ENCODE measurements at regions not wholly inside any gene's neighbourhood (a gene's known extent, or its start where the extent isn't known, plus 50 kb on each side); places are given as distances from the start of the nearest gene placed in this dataset.
A peak's percentile ranks its signal among the peaks of the same experiment; 100 is the strongest.

DNA sequence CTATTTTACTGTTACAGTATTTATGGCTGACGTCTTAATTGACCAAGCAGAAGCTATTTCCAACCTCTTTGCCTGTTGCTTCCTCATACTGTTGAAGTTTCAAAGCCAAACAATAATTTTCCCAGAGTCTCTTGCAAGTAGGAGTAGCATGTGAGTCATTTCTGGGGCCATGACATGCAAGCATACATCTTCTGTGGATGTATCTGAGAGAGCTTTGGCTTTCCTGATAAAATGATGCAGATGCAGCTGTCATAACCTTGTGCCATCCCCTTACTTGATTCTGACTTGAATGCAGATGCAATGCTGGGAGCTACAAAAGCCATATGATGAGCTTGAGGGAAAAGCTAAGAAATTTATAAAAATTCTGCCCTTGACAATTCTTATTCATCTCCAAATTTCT lies 243.1 kb upstream of the TENM4 start:
- DNase-seq (ENCODE audit: low read depth in 2 of 2) = no peak

DNA sequence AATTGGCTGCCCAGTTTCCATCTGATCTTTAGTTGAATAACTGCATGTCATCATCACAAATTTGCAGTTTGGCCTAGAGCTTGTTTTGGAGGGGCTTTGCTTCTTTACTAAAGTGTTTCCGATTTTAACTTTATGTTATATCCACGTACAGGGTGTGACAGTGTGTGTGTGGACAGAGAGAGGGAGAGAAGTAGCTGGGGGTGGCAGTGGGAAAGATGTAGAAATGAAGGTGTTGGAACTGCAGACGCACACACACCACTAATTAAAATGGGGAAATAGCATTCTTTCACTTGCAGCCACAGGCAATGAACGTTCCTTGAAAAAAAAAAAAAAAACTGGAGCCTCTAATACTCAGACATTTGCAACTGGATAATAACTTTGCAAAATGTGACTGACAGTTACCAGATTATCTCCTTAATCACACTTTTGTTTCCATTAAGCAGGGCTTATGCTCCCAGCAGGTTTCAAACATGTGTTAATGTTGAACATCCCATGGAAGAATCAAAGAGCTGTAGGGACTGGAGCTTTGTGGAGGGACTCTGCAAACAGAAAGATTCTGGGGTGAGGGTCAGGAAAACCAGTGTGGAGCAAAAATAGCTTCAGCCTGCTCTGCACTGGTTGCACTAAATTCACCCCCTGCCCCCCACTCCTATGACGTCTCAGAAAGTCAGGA lies 238.1 kb upstream of the TENM4 start:
- no peak for DNase-seq (ENCODE audit: low read depth in 2 of 2)

DNA sequence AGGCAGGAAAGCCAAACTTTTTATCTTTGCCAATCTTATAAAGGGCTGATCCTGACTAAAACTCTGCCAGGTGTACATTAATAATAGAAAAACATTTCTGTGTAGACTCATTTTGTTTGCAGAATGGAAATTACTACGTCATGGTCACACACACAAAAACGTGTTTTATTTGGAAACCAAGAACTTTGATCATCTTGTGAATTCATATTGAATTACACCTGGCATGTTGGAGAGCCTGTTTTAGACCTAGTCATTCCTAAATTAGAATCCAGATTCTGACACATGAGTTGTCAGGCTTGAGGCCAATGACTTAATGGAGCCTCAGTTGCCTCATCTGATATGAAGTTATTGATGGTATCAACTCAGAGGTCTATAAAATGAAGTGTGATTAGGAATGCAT lies 235.6 kb upstream of the TENM4 start:
- DNase-seq (ENCODE audit: low read depth in 2 of 2) = no peak

DNA sequence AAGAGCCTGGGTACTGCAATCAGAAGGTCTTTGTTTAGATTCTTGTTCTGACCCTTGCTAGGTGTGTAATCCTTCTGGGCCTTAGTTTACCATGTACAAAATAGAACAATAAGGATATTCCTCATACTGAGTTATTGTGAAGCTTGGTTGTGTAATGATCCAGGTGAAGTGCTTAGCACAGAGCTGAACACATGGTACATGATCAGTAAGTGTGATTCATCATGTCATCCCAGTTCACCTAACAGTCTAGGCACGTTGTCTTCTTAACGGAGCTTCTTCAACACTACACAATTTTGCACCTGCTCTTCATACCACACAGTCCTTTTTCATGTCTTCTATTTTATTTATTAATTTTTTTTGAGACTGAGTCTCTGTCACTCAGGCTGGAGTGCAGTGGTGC lies 234.3 kb upstream of the TENM4 start:
- DNase-seq (ENCODE audit: low read depth in 2 of 2) = no peak

DNA sequence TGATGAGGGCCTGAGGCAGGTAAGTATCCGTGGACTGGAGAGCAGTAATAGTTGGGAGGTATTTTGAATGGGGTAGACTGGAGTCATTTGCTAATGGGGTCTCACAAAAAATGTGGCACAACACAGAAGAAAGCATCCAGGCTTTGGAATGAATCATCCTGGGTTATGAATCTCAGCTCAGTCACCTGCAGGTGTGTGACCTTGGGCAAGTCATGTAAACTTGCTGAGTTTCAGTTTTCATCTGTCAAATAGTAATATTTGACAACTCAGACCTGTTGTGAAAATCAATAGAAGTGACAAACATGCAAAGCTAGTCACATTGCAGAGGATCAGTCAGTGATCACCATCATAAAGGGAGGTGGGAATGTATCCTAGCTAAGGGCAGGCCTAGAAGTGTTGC lies 232.0 kb upstream of the TENM4 start:
- DNase-seq (ENCODE audit: low read depth in 2 of 2) = no peak

DNA sequence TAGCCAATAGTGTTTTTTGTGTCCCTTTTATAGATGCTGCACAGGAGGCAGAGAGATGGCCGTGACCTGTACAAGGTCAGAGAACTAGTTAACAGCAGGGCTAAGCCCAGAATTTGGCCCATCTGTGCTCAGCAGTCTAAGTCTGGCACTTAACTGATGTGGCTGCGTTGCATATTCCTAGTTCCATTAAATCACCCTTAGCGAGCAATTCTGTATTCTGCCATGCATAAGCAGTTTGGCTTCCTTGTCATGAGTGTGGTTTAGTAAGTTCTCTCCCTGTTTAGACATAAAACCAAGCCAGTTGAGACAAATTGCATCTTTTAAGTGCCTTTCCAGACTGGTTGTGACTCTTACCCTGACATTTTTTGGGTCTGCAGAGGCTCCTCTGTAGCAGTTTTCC lies 230.6 kb upstream of the TENM4 start:
- DNase-seq (ENCODE audit: low read depth in 2 of 2) = no peak

DNA sequence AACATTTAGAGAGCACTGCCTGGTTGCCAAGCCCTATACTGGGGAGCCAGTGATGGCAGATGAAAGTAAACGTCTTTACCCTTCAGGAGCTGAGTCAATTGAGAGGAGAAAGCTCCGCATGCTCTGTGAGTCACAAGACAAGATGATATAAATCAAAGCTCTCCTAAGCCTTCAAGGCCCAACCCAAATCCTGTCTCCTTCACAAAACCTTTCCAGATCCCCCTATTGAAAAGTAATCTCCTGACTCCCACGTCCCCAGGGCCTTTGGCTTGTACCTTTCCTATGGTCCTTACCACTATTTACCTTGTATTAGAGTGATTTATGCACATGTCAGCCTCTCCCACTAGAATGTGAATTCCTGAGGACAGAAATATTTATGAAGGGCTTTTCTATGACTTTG lies 230.1 kb upstream of the TENM4 start:
- no peak for DNase-seq (ENCODE audit: low read depth in 2 of 2)

DNA sequence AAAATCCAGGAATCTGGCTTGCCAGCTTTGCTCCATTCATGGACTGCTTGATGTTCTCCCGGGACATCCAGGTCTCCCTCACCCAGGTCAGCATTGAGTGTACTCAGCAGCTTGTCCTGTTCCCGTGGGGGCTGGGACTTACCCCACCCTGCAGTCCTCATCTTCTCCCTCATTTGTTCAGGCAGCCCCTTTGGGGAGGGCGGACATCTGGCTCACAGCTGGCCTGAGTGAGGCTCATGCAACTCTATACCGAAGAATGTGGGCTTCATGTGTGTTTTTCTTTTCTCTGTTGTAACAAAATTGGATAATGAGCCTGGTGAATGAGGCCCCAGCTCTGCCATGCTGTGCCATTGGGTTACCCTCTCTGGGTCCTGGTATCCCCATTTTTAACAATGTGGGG lies 227.7 kb upstream of the TENM4 start:
- peak in 1 of 2 experiments; percentile 3 for DNase-seq (ENCODE audit: low read depth in 2 of 2)

DNA sequence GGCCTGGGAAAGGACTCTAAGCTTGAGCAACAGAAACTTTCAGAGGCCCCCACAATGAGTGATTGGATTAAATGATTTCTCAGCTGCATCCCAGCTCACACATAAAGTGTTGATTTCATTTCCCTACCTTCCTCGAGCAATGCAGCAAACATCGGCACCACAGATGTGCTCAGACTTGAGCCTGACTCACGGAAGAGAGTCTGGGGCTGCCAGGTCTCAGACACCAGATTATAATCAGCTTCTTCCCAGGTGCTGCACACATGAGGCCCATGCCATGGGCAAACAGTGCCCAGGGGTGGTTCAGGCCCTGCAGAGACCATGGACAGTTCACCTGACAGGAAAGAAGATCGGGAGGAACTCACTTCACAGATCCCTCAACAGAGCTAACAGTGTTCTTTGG lies 226.6 kb upstream of the TENM4 start:
- DNase-seq (ENCODE audit: low read depth in 2 of 2) = no peak

DNA sequence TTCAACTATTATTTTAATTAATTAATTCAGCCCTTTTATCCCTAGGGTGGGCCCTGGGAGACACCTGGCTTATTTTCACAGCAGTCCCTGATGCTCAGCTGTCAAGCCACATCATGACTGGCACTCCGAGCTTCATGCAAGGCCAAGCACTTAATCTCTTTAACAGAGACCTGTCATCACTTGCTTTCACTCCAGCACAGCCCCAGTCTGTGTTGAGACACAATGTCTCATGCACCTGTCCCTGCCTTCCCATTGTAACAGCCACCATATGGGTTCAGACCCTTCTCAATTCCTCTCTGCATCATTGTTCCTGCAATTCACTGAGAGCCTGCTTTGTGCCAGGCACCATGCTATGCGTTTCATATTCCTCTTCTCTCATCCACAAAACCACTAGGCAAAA lies 222.2 kb upstream of the TENM4 start:
- DNase-seq (ENCODE audit: low read depth in 2 of 2) = no peak

DNA sequence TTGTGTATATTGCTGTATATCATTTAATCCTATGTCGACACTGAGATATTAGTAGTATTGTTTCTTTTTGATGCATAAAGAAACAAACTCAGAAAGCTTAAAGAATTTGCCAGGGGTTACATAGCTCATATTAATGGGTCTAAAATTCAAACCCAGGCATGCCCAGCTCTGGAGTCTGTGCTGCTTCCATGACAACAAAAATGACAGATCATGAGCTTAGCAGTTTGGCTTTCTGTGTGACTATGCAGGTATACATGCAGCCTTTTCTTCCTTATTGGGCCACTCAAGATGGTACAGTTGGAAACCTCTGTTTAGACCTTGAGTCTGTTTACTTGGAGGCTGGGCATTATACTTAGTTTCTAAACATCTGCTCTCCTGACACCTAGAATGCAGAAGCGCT lies 220.5 kb upstream of the TENM4 start:
- no peak for DNase-seq (ENCODE audit: low read depth in 2 of 2)

DNA sequence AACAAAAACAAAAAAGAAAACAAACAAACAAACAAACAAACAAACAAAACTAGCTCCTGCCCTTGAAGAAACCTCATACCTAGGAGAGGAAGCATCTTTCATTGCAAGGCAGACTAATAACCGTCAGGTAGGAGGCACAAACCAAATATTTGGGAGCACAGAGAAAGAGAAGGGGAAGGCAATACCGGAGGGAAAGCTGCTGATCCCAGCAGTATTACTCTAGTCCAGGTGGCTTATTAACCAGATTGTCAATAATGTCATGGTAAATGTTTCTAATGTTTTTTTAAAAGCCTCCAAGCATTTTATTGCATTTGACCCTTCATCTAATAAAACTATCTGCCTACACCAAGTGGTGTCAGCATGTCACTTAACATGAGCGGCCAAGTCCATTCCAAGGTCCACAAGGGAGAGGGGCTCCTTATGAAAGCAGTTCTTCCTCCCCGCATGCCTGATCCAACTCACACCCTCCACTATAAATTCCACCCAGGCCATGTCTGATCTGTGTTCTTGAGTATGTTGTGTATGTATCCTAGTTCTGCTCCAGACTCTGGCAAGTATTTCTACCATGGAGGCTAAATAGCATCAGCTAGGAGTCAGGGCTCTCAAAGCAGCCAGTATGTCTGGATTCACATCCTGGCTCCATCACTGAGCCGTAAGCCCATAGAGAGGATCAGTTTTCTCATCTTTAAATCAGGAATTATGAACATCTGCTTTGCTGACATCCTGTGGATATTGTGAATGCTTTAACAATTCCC lies 208.1 kb upstream of the TENM4 start:
- DNase-seq (ENCODE audit: low read depth in 2 of 2) = no peak

DNA sequence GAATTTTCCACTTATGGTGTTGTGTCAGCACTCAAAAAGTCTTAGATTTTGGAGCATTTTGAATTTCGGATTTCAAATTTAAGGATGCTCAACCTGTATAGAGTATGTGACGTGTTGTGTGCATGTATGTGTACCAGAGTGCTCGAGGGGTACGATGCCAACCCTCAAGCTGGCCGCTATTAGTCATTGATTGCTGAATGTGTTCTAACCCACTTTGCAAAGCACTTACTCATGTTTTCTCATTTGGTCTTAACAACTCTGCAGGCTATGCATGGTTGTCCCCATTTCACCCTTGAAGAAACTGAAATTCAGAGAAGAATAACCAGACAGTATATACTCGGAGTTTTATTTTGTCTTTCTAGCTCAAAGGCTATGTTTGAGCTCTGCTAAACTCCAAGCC lies 196.4 kb upstream of the TENM4 start:
- no peak for DNase-seq (ENCODE audit: low read depth in 2 of 2)

DNA sequence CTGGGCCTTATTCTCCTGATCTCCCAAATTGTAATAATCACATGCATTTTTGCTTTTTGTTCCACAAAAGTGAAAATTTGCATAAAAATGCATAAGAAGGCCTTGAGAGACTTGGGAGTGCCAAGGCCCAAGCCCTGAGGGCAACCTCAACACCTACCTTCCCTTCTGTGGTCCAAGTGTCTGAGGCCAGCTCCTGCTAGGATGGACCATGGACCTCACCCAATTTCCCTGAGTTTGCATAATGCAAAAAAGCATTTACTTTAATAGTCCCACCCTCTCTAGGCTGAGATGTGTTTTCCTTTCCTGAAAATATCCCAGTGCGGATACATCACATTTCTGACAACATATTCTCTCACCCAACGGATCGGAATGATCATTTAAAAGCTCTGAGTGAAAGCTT lies 194.1 kb upstream of the TENM4 start:
- DNase-seq (ENCODE audit: low read depth in 2 of 2) = no peak

DNA sequence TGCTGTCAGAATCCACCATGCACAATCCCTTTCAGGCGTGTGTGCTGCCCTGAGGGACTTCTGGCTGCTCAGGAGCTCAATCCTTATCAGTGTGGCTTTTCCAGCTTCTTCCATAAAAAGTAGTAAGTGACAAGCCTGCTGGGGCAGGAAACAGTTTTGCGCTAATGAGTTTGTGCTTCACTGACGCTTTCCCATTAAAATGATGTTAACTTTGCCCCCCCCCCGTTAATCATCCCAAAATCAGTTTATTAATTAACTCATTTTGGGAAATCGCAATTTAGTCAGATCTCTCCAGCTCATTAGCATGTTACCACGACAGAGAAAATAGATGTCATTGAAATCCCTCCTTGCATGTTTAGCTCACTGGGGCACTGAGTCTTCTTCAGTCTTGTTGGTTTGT lies 186.5 kb upstream of the TENM4 start:
- no peak for DNase-seq (ENCODE audit: low read depth in 2 of 2)

DNA sequence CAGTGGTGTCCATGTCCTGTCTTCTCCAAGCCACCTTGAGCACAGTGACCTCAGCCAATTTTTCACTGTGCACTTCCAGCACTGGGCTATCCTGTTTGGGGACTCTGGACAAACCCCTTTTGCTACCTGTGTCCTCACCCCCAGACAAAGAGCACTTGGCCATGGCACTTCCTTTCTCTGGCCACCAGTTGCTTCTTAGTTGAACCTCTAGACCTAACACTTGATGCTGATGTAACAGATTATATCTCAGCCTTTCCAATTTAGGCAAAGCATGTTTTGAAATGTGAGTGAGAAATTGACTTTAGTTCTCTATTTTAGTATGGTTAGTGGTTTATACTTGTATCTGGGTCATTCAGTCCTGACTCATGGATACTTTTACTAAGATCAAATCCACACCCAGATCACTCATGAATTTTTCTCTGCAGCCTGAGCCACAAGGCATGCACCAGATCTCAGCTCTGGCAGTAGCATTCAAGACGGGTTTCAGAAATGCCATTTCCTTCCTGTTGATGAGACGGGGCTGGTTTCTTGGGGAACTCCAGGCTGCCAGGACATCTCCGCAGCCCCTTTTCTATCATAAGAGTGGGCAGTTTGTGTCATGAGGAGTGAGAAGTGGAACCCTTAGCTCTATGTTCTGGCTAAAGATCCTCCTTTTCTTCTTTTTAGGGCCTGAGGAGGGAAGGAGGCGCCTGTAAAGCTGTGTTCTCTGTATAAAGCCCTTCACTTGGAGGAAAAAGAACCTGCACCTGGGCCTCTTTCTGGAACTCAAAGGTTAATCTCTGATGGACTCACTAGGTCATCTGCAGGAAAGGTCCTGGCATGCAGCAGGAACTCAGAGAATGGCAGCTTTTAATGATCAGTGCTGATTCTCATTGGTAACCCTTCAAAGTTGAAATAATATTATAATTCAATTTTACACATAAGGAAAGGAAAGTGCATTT lies 185.6 kb upstream of the TENM4 start:
- DNase-seq (ENCODE audit: low read depth in 2 of 2) = no peak

DNA sequence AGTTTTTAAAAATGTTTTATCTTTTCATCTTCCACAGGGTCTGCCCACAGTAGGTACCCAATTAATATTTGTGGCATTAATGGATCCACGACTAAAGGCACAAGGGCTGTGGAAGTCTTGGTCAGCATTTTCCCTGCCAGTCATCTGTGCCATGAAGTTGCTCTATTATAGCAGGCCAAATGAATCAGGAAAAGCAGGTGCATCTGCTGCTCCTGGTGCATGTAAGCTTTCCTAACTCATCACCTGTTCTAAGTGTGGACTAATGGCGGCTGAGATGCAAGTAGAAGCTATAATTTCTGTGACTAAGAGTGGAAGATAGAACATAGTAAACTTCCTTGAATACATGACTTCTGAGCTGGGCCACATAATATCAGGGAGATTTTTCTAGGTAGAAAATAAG lies 182.5 kb upstream of the TENM4 start:
- DNase-seq (ENCODE audit: low read depth in 2 of 2) = no peak

DNA sequence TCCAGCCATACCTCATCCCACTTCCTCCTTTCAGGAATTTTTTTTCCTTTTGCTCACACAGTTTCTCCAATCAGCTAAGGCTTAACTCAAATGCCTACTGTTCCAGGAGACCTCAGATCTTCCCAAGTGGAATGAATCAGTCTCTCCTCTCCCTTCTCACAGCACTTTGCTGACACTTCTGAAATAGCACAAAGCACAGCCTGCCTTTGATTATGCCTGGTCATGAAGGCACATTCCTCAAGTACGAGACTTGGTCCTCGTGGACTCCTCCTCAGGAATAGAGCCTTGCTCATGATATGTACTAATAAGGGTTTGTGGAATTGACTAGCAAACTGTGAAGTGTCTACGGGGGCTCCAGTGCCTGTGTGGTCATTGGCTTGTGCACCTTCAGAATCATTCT lies 176.7 kb upstream of the TENM4 start:
- no peak for DNase-seq (ENCODE audit: low read depth in 2 of 2)

DNA sequence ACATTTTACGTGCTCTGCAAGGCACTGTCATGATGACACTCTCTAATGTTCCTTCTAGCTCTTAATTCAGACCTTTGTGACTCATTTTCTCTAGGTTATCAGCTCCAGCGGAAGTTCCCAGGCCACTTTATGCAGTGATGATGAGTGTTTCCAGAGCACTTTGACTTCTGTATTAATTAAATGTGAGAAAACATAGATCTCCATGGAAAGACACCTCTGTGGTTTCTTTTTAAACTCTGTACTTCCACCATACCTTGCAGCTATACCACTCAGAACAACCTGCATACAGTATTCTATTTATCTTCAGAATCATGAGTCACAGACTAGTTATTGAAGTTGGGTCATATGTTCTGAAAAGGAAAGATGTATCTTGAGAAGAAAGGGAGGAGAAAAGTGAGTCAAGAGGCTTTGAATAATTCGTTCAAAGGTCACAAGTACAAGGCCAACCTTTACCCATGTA lies 175.6 kb upstream of the TENM4 start:
- DNase-seq (ENCODE audit: low read depth in 2 of 2) = no peak

DNA sequence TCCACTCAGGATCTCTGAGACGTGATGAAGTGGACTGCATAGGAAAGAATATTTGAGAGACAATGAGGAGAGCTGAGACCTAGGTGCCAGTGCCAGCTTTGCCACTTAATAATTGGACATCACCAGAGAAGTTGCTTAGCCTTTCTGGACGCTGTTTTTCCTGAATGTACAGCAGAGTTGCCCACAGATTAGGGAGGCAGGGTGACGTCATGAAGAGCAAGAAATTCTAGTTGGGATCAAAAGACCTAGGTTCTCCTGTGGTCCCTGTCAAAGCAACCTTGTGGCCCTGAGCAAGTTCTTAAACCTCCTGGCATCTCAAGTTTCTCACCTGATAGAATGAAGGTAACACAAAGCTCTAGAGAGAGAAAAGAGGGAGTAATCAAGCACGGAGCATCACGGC lies 174.6 kb upstream of the TENM4 start:
- DNase-seq (ENCODE audit: low read depth in 2 of 2) = no peak

DNA sequence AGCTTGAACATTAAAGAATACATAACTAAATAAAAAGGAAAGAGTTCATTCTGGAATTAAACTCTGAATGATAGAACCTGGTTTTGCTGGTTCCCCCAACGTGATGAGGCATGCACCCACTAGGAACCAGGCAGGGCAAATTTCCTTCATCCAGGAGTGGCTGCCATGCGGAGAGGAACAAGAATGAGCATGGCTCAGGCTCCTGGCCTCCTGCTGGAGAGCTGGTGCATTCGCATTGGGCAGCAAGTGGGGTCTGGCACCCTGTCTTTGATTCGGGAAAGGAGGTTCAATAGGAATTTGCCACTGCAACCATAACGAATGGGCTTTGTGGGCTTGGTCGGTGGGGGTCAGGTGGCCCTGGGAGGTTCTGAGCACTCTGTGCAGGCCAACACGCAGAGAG lies 169.8 kb upstream of the TENM4 start:
- DNase-seq (ENCODE audit: low read depth in 2 of 2) = no peak

DNA sequence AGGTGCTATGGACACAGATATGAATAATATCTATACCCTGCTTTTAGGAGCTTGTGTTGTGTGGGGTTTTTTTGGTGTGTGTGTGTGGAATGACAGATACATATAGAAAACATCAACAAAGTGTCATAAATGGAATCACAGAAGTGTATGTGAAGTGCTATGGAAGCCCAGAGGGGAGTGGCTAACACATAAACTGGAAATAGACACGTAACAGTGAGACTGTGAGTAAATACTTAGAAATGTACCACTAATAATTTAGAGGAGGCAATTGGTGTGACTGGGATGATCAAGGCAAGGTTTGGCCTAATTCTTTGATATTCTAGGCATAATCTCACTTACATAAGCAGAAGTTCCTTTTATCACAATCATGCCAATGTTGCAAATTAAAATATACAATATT lies 169.3 kb upstream of the TENM4 start:
- DNase-seq (ENCODE audit: low read depth in 2 of 2) = no peak

DNA sequence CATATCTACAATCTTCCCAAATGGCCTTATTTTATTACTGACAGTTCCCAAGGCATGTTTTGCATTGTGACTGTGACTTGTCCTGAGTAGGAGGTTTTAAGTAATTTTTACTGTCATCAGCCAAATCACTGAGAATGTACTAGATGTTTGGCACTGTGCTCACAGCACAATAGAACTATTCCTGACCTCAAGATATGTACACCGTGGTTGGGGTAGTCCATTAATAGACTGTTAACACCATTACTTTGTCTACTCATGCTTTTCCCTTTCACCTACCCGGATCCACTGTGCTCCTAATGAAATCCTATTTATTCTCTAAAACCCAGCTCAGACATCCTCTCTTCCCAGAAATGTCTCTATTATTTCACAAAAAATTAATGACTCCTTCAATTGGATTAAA lies 168.7 kb upstream of the TENM4 start:
- no peak for DNase-seq (ENCODE audit: low read depth in 2 of 2)

Measured in fibroblast of skin of left biceps (primary cell).